ENCODE measurements at regions not wholly inside any gene's neighbourhood (a gene's known extent, or its start where the extent isn't known, plus 50 kb on each side); places are given as distances from the start of the nearest gene placed in this dataset.

DNA sequence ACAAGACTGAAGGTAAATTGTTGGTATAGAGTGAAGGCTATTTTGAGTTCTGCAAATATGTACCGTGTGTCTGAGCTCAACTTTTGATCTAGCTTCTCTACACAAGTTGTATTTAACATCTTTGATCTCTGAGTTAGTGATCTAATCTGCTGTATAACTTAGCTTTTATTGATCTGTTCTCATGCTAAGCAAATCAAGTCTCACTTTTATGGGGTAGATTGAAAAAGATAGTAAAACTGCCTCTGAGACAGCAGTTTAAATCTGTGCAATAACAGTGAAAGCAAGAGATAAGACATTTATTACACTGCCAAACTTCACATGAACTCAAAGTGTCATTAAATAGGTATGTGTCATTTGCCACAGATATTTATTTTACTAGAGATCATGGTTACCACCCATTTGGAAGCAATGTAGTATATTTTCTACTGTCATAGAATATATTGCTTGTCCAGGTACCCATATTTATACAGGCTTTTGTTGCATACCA, 477.3 kb downstream of the ISL1 start:
- peak; percentile 89 for DNase-seq (ENCODE audit: low read depth)
- TF ChIP-seq, protein P1, sequence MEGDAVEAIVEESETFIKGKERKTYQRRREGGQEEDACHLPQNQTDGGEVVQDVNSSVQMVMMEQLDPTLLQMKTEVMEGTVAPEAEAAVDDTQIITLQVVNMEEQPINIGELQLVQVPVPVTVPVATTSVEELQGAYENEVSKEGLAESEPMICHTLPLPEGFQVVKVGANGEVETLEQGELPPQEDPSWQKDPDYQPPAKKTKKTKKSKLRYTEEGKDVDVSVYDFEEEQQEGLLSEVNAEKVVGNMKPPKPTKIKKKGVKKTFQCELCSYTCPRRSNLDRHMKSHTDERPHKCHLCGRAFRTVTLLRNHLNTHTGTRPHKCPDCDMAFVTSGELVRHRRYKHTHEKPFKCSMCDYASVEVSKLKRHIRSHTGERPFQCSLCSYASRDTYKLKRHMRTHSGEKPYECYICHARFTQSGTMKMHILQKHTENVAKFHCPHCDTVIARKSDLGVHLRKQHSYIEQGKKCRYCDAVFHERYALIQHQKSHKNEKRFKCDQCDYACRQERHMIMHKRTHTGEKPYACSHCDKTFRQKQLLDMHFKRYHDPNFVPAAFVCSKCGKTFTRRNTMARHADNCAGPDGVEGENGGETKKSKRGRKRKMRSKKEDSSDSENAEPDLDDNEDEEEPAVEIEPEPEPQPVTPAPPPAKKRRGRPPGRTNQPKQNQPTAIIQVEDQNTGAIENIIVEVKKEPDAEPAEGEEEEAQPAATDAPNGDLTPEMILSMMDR (IDR thresholded peaks at IDR 0.05; ENCODE audit: control insufficient read depth, extremely low read depth, insufficient read depth): no peak
- H3K4me3 ChIP-seq (ENCODE audit: low read depth, low read length): no peak overlapping the region

DNA sequence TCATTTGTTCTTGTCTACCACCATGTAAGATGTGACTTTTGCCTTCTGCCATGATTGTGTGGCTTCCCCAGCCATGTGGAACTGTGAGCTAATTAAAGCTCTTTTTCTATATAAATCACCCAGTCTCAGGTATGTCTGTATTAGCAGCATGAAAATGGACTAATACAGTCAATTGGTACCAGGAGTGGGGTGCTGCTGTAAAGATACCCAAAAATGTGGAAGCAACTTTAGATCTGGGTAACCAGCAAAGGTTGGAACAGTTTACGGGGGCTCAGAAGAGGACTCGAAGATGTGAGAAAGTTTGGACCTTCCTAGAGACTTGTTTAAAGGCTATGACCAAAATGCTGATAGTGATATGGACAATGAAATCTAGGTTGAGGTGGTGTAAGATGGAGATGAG, 488.9 kb downstream of the ISL1 start:
- TF ChIP-seq, protein P1 (IDR thresholded peaks at IDR 0.05; ENCODE audit: control insufficient read depth, extremely low read depth, insufficient read depth): no peak
- H3K4me3 ChIP-seq (ENCODE audit: low read depth, low read length): no peak overlapping the region
- no peak for DNase-seq (ENCODE audit: low read depth)

DNA sequence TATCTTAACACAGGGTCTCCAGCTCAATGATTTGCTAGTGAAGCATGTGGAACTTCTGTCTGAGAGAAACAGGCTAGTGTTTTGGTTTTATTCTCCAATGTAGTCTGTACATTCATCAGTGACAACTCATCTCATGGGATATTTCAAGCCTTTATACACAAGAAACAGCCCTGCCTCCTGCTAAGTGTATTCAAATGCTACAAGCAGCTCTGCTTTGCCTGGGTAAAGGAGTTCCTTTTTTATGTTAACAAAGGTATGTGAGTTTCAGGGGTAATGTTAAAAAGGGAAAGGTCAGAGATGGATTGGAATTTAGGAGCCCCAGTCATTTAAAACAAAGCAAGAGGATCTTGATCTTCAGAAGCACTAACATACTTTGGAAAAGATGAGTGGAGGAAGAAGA, 498.7 kb downstream of the ISL1 start:
- no peak for DNase-seq (ENCODE audit: low read depth)
- no peak overlapping the region for H3K4me3 ChIP-seq (ENCODE audit: low read depth, low read length)
- TF ChIP-seq, protein P1 (IDR thresholded peaks at IDR 0.05; ENCODE audit: control insufficient read depth, extremely low read depth, insufficient read depth): no peak

DNA sequence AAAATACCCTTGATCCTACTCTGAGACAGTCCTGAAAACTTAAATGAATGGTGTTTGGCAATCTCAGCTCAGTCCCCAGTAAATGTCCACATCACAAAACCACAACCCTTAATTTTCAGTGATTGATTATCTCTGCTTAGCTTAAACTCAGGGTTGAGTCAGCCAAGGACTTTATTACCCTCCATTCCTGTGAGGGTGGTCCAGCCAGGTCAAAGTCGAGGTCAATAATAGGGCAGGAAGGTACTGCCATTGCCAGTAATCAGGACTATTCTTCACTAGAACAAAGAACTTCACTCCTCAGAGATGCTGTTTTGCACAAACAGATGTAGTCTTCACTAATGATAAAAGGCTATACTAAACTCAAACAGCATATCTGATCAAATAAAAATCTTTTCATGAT, 499.4 kb downstream of the ISL1 start:
- no peak overlapping the region for H3K4me3 ChIP-seq (ENCODE audit: low read depth, low read length)
- no peak for DNase-seq (ENCODE audit: low read depth)

DNA sequence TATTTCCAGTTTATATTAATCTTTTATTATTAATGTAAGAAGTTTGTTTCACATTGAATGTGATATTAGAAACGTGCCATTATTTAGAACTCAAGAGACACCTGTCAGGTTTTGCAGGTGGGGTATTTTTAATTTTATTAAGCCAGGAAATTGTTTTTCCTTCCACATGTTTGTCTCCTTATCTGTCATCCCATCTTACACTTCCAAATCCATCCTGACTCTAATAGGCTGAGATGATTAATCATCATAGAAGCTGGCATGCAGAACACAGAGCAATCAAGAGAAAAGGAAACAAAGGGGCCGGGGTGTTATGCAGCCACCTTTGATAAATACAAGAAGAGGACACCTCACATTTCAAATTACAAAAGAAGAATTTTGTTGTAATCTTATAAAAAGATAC, 506.5 kb downstream of the ISL1 start:
- DNase-seq (ENCODE audit: low read depth): no peak
- TF ChIP-seq, protein P1 (IDR thresholded peaks at IDR 0.05; ENCODE audit: control insufficient read depth, extremely low read depth, insufficient read depth): no peak
- H3K4me3 ChIP-seq (ENCODE audit: low read depth, low read length): no peak overlapping the region

More for the DNA sequence above, 499.4 kb downstream of the ISL1 start:
- TF ChIP-seq, protein P1 (IDR thresholded peaks at IDR 0.05; ENCODE audit: control insufficient read depth, extremely low read depth, insufficient read depth): no peak

DNA sequence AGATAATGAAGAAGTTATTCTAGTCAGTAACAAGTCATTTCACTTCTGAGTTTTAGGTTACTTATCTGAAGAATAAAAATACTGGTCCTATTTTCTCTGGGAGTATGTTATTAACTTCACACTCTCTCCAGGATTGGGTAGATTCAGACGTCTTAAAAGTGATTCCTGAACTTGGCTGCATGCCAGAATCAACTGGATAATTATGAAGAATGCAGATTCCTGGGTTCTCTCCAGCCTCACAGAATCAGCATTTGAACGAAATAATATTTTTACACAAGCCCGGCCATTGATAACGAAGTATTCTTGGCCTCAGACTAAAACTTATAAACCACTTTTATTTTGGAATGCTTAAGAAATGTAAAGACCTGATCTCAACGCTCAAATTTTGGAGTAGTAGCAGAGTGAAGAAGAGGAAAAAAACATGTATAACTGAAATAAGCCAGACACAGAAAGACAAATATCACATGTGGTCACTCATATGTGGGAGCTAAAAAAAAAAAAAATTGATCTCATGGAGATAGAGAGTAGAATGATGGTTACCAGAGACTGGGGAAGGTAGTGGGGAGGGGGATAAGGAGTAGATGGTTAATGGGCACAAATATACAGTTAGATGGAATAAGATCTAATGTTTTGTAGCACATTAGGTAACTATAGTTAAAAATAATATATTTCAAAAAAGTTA, 507.3 kb downstream of the ISL1 start:
- no peak overlapping the region for H3K4me3 ChIP-seq (ENCODE audit: low read depth, low read length)
- TF ChIP-seq, protein P1 (IDR thresholded peaks at IDR 0.05; ENCODE audit: control insufficient read depth, extremely low read depth, insufficient read depth): no peak
- DNase-seq (ENCODE audit: low read depth): no peak

DNA sequence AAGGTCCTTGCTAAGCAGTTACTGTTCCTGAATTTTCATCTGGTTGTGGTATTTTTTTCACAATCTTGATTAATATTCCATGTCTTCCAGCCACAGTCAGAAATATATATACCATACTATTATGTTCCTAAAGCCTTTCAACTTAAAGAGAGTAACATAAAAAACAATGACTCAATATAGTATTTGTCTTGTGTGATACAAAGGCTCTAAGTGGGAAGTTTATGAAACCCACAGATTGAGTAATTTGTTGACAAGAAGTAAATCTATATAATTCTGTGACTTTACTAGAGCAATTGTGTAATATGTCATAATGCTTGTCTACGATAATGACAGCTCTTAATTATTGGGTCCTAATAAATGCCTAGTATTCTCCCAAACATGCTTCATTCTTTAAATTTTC, 509.4 kb downstream of the ISL1 start:
- TF ChIP-seq, protein P1 (IDR thresholded peaks at IDR 0.05; ENCODE audit: control insufficient read depth, extremely low read depth, insufficient read depth): no peak
- H3K4me3 ChIP-seq (ENCODE audit: low read depth, low read length): no peak overlapping the region
- DNase-seq (ENCODE audit: low read depth): no peak

Data from LNCaP clone FGC (cell line).